H1 (cell line): ENCODE measurements at regions not wholly inside any gene's neighbourhood (a gene's known extent, or its start where the extent isn't known, plus 50 kb on each side); places are given as distances from the start of the nearest gene placed in this dataset.

Source experiments
- CTCF ChIA-PET: fragments of 300-600 bp; sonication (Branson Sonifier 250); formaldehyde crosslinking; loops from one replicate; lab custom pipeline; 2021; ENCODE audit not compliant: partially characterized antibody; lab: Charles Lee
- POLR2A ChIA-PET: fragments of 300-600 bp; sonication (Branson Sonifier 250); formaldehyde crosslinking; loops from one replicate; lab custom pipeline; 2021; ENCODE audit warnings: inconsistent platforms; ENCODE audit not compliant: partially characterized antibody; lab: Charles Lee
- DNase-seq, 2 experiments: peaks; one replicate each; pipeline versions ENCODE4 v3.0.0 to v3.0.0-alpha.2; 2010 to 2022; ENCODE audit warnings: low spot score in 2 of 2, low read depth in 1 of 2, mixed read lengths in 1 of 2
- FAIRE-seq: peaks from 2 replicates; lab custom pipeline; 2011; peaks lifted over from hg19 to GRCh38; lab: Jason Lieb, UNC
- H2AFZ ChIP-seq: 2 replicates; pipeline ENCODE4 v1.8.1; 2012; ENCODE audit warnings: low read length, inconsistent platforms
- H2AK5ac ChIP-seq: 2 replicates; pipeline ENCODE4 v1.6.1; 2013; ENCODE audit warnings: low read depth, low read length
- H2BK120ac ChIP-seq: replicated peaks from 2 replicates; pipeline ENCODE3; 2013; ENCODE audit warnings: low read depth, low read length, inconsistent platforms
- H2BK12ac ChIP-seq: 2 replicates; pipeline ENCODE4 v1.6.1; 2013; ENCODE audit warnings: low read depth, low read length
- H2BK15ac ChIP-seq: 2 replicates; pipeline ENCODE4 v1.6.1; 2013; ENCODE audit warnings: low read length
- H2BK20ac ChIP-seq: 2 replicates; pipeline ENCODE4 v1.6.1; 2013; ENCODE audit warnings: low read length
- H2BK5ac ChIP-seq: 2 replicates; pipeline ENCODE4 v1.6.1; 2013; ENCODE audit warnings: low read depth, low read length
- H3K14ac ChIP-seq: 2 replicates; pipeline ENCODE4 v1.6.1; 2013; ENCODE audit warnings: inconsistent platforms; ENCODE audit not compliant: insufficient read length
- H3K18ac ChIP-seq: 2 replicates; pipeline ENCODE4 v1.6.1; 2013; ENCODE audit warnings: low read length; ENCODE audit errors: extremely low read depth
- H3K23ac ChIP-seq: 2 replicates; pipeline ENCODE4 v1.6.1; 2013; ENCODE audit warnings: inconsistent platforms; ENCODE audit not compliant: insufficient read length
- H3K23me2 ChIP-seq: 2 replicates; pipeline ENCODE4 v1.6.1; 2013; ENCODE audit warnings: low read depth, low read length
- H3K27ac ChIP-seq: 2 replicates; pipeline ENCODE4 v1.6.1; 2011; ENCODE audit warnings: low read depth, low read length, inconsistent platforms
- H3K27me3 ChIP-seq, 4 experiments: replicated peaks in 1 of 4; 1 replicate in 1 of 4; 2 replicates in 3 of 4; pipeline versions ENCODE4 v1.6.1 to v1.8.1; 2011 to 2013; ENCODE audit warnings: low read length in 3 of 4, mild to moderate bottlenecking in 3 of 4, inconsistent platforms in 2 of 4, mixed read lengths in 2 of 4, moderate library complexity in 1 of 4; ENCODE audit not compliant: control insufficient read depth in 3 of 4, insufficient read depth in 3 of 4; ENCODE audit errors: extremely low read depth in 1 of 4
- H3K36me3 ChIP-seq, 4 experiments: 2 replicates each; pipeline versions ENCODE4 v1.6.1 to v1.8.1; 2011 to 2013; ENCODE audit warnings: mild to moderate bottlenecking in 4 of 4, low read length in 3 of 4, moderate library complexity in 2 of 4, control low read depth in 1 of 4, inconsistent platforms in 1 of 4; ENCODE audit not compliant: insufficient read depth in 4 of 4, control insufficient read depth in 2 of 4
- H3K4ac ChIP-seq: replicated peaks from 2 replicates; pipeline ENCODE3; 2013; ENCODE audit warnings: low read length, low read depth, mixed read lengths, inconsistent platforms; ENCODE audit not compliant: insufficient read length
- H3K4me1 ChIP-seq, 4 experiments: replicated peaks in 1 of 4; 1 replicate in 1 of 4; 2 replicates in 3 of 4; pipeline versions ENCODE4 v1.6.1 to v1.8.1; 2011 to 2013; ENCODE audit warnings: low read length in 3 of 4, inconsistent platforms in 2 of 4, mixed read lengths in 1 of 4; ENCODE audit not compliant: insufficient read depth in 4 of 4, control insufficient read depth in 3 of 4
- H3K4me2 ChIP-seq, 2 experiments: 2 replicates each; pipeline versions ENCODE4 v1.6.1 to v1.8.1; 2011 to 2013; ENCODE audit warnings: low read depth in 2 of 2, low read length in 2 of 2, control low read depth in 1 of 2, inconsistent platforms in 1 of 2, mild to moderate bottlenecking in 1 of 2; ENCODE audit not compliant: insufficient read depth in 1 of 2
- H3K4me3 ChIP-seq, 4 experiments: fragments of 200-600, 300-600 bp in 1 of 4; sonication (generic), shearing (Covaris generic), sonication (Bioruptor Twin) in 1 of 4; 2 replicates each; pipeline versions ENCODE4 v1.5.1 to v1.8.1; 2011 to 2016; ENCODE audit warnings: low read length in 4 of 4, low read depth in 3 of 4, control low read depth in 2 of 4, inconsistent platforms in 2 of 4, mild to moderate bottlenecking in 2 of 4, mixed read lengths in 1 of 4, moderate library complexity in 1 of 4; ENCODE audit not compliant: insufficient read depth in 2 of 4; ENCODE audit errors: extremely low read depth in 1 of 4
- H3K56ac ChIP-seq: replicated peaks from 2 replicates; pipeline ENCODE3; 2013; ENCODE audit warnings: low read depth, mild to moderate bottlenecking, mixed read lengths, low read length, inconsistent platforms; ENCODE audit not compliant: insufficient read length
- H3K79me1 ChIP-seq: 2 replicates; pipeline ENCODE4 v1.6.1; 2013; ENCODE audit warnings: low read depth, low read length, control low read depth
- H3K79me2 ChIP-seq, 2 experiments: 2 replicates each; pipeline versions ENCODE4 v1.6.1 to v1.8.1; 2012 to 2013; ENCODE audit warnings: low read length in 2 of 2, mild to moderate bottlenecking in 2 of 2, inconsistent platforms in 1 of 2; ENCODE audit not compliant: insufficient read depth in 2 of 2, control insufficient read depth in 1 of 2
- H3K9ac ChIP-seq, 4 experiments: replicated peaks in 1 of 4; 1 replicate in 1 of 4; 2 replicates in 3 of 4; pipeline versions ENCODE4 v1.6.1 to v1.8.1; 2011 to 2013; ENCODE audit warnings: low read depth in 3 of 4, low read length in 3 of 4, control low read depth in 2 of 4, mild to moderate bottlenecking in 2 of 4, moderate library complexity in 2 of 4, inconsistent platforms in 1 of 4; ENCODE audit errors: extremely low read depth in 1 of 4
- H3K9me3 ChIP-seq, 2 experiments: 2 replicates each; pipeline versions ENCODE4 v1.6.1 to v1.8.1; 2012 to 2013; ENCODE audit warnings: mild to moderate bottlenecking in 2 of 2, moderate library complexity in 2 of 2, control low read depth in 1 of 2, inconsistent platforms in 1 of 2, low read depth in 1 of 2, low read length in 1 of 2, mixed read lengths in 1 of 2; ENCODE audit not compliant: insufficient read depth in 2 of 2
- H4K20me1 ChIP-seq, 2 experiments: replicated peaks in 1 of 2; 2 replicates each; pipeline versions ENCODE3 to v1.8.1; 2011 to 2013; ENCODE audit warnings: inconsistent platforms in 2 of 2, low read length in 2 of 2, mild to moderate bottlenecking in 1 of 2; ENCODE audit not compliant: insufficient read depth in 2 of 2, control insufficient read depth in 1 of 2
- H4K5ac ChIP-seq: 2 replicates; pipeline ENCODE4 v1.6.1; 2013; ENCODE audit warnings: low read length, low read depth, mixed read lengths, inconsistent platforms; ENCODE audit not compliant: insufficient read length
- H4K8ac ChIP-seq: 2 replicates; pipeline ENCODE4 v1.8.0; 2013; ENCODE audit warnings: mild to moderate bottlenecking, moderate library complexity, low read length, inconsistent platforms; ENCODE audit not compliant: insufficient read depth; ENCODE audit errors: extremely low read depth
- H4K91ac ChIP-seq: replicated peaks from 2 replicates; pipeline ENCODE3; 2013; ENCODE audit warnings: low read length, mixed read lengths, inconsistent platforms; ENCODE audit not compliant: insufficient read length
- CBX8 ChIP-seq: fragments of 300-800, 300-1000 bp; sonication (generic); IDR thresholded peaks from 2 replicates; pipeline ENCODE4 v1.7.1; 2016; ENCODE audit warnings: low read depth, low read length, borderline replicate concordance
- CHD1 ChIP-seq: IDR thresholded peaks from 2 replicates; pipeline ENCODE4 v1.6.1; 2012; ENCODE audit warnings: low read depth, low read length, improper control_type of control experiment
- EGR1 ChIP-seq: IDR thresholded peaks from 2 replicates; pipeline ENCODE4 v1.6.1; 2011; ENCODE audit warnings: low read depth, low read length, borderline replicate concordance
- FOSL1 ChIP-seq: IDR thresholded peaks from 2 replicates; pipeline ENCODE4 v1.6.1; 2011; ENCODE audit warnings: mild to moderate bottlenecking, low read depth, low read length, moderate library complexity; ENCODE audit not compliant: insufficient read depth
- JUND ChIP-seq: IDR thresholded peaks from 2 replicates; pipeline ENCODE4 v1.6.1; 2011; ENCODE audit warnings: mild to moderate bottlenecking, improper control_type of control experiment, low read length
- KDM5A ChIP-seq: fragments of 200-600 bp; IDR thresholded peaks from 2 replicates; pipeline ENCODE4 v1.7.1; 2012; ENCODE audit warnings: mild to moderate bottlenecking, low read length, inconsistent platforms, mixed read lengths
- MAX ChIP-seq: IDR thresholded peaks from 2 replicates; pipeline ENCODE4 v1.6.1; 2012; ENCODE audit warnings: inconsistent platforms
- NANOG ChIP-seq: IDR thresholded peaks from 2 replicates; pipeline ENCODE4 v1.6.1; 2011; ENCODE audit warnings: low read length, low read depth, mild to moderate bottlenecking, inconsistent platforms; ENCODE audit not compliant: insufficient read depth, poor library complexity, severe bottlenecking
- SIRT6 ChIP-seq: IDR thresholded peaks from one replicate; pipeline ENCODE4 v1.7.1; 2012; ENCODE audit warnings: low read length, inconsistent platforms
- SP4 ChIP-seq: IDR thresholded peaks from 2 replicates; pipeline ENCODE4 v1.6.1; 2012; ENCODE audit warnings: low read length, inconsistent platforms
- TEAD4 ChIP-seq: IDR thresholded peaks from 2 replicates; pipeline ENCODE4 v1.6.1; 2012; ENCODE audit warnings: low read depth, low read length, inconsistent platforms, mixed read lengths
- WGBS, 2 experiments: shearing (Covaris generic) in 1 of 2; methylation state at CpG; one replicate each; pipeline versions ENCODE4 v1.1.6 to v1.1.7; 2013 to 2015; ENCODE audit warnings: low lambda C conversion rate in 2 of 2, mixed read lengths in 2 of 2, inconsistent platforms in 1 of 2, low coverage in 1 of 2, missing lambda C conversion rate in 1 of 2; ENCODE audit not compliant: insufficient replicate concordance in 2 of 2, insufficient coverage in 1 of 2, insufficient read length in 1 of 2; ENCODE audit errors: extremely low coverage in 1 of 2, missing lambda C conversion rate in 1 of 2; 5-methylcytosine and 5-hydroxymethylcytosine counted together

- Histone ChIP-seq H3K9me3 (peaks cover 18 to 20% of the 10 kb centered on the region in 2 experiments), H3K36me3 (no peaks in the 10 kb centered on the region; a peak in 2 of 8 replicates), H2AK5ac (no peak overlapping the region), H3K27ac (no peak overlapping the region), H3K4me2 (no peak overlapping the region), H2BK5ac (no peak overlapping the region), H4K5ac (no peak overlapping the region), H3K4ac (no peak overlapping the region), H2BK15ac (no peak overlapping the region), H2BK20ac (no peak overlapping the region), H4K20me1 (no peaks in the 10 kb centered on the region), H3K4me3 (no peak overlapping the region), H3K79me1 (no peaks in the 10 kb centered on the region), H3K14ac (no peak overlapping the region), H4K8ac (no peak overlapping the region), H3K56ac (no peak overlapping the region), H3K79me2 (no peaks in the 10 kb centered on the region), H2BK120ac (no peak overlapping the region), H3K4me1 (no peaks in the 10 kb centered on the region), H2AFZ (no peak overlapping the region), H3K23me2 (no peaks in the 10 kb centered on the region), H2BK12ac (no peak overlapping the region), H4K91ac (no peak overlapping the region), H3K9ac (no peak overlapping the region), H3K27me3 (no peaks in the 10 kb centered on the region), H3K23ac (no peak overlapping the region), H3K18ac (no peak overlapping the region)
- DNase-seq (no peak), FAIRE-seq (no peak)
- POLR2A ChIA-PET: no interaction called here
- TF ChIP-seq SIRT6: no peak
- no peak for TF ChIP-seq TEAD4
- no peak for TF ChIP-seq KDM5A
- no peak for TF ChIP-seq EGR1
- TF ChIP-seq CBX8: no peak
- TF ChIP-seq MAX: no peak
- no peak for TF ChIP-seq CHD1
- TF ChIP-seq JUND: no peak
- TF ChIP-seq NANOG: no peak
- TF ChIP-seq FOSL1: no peak
- TF ChIP-seq SP4: no peak
- CTCF ChIA-PET: no interaction called here
- WGBS, 2 experiments: 95% methylated on average over 1 of the region's 1 CpG; no CpG with 5 or more reads in 1 of the 2 experiments
Observed at GRCh38 chr13:83086948-83087347, 795.3 kb downstream of the SLITRK1 start.
